GM21360 (cell line): ENCODE measurements at regions not wholly inside any gene's neighbourhood (a gene's known extent, or its start where the extent isn't known, plus 50 kb on each side); places are given as distances from the start of the nearest gene placed in this dataset.

ENCODE experiments used
- ATAC-seq: cut with Tn5 transposase; IDR thresholded peaks from one replicate; pipeline ENCODE4 v1.9.1; 2021; ENCODE audit warnings: mild to moderate bottlenecking, moderate library complexity; ENCODE audit not compliant: unreplicated experiment

DNA sequence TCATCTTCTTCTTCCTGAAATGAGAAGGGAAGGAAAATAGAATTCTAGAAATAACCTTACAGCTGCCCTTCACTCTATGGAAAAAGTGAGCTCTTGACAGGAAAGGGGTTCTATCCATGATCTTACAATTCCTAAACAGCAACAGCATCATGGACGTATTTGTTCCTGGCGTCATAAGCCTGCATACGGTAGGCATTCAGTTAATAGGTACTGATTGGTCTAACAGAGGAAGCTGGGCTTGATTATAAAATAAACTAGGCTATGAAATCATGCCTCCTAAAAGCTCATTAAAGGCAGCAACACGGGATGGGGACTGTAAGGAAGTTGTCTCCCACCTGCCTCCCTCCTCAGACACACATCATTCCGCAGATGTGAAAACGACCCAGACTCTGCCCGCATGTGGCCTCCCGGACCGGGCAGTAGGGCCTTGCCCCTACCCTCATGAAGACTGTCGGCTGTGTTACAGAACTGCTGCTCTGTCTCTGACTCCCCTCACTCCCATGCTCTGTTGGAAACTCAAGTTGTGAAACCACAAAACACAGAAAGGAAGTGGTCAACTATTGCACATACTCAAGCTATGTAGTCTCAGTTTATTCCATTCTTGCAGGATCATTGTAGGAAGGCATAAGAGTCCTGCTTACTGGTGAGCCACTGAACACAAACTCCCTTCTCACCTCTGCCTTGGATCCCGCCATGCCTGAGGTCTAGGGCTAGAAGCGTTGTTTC is 129.8 kb downstream of the DLEU7 start:
- peak; percentile 59 for ATAC-seq

DNA sequence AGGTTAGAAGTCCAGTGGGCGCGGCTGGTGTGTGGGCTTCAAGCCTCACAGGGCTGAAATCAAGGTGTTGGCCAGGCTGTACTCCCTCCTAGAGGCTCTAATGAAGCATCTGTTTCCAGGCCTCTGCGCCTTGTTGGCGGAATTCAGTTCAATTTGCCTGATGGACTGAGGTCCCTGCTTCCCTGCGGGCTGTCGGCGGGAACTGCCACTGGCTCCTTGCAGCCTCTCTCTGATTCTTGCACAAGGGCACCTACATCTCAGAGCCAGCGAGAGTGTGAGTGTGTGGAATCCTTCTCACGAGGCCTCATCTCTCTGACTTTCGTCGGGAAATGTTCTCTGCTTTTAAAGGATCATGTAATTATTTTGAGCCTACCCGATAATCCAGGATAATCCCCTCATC is 128.6 kb downstream of the DLEU7 start:
- no peak for ATAC-seq

DNA sequence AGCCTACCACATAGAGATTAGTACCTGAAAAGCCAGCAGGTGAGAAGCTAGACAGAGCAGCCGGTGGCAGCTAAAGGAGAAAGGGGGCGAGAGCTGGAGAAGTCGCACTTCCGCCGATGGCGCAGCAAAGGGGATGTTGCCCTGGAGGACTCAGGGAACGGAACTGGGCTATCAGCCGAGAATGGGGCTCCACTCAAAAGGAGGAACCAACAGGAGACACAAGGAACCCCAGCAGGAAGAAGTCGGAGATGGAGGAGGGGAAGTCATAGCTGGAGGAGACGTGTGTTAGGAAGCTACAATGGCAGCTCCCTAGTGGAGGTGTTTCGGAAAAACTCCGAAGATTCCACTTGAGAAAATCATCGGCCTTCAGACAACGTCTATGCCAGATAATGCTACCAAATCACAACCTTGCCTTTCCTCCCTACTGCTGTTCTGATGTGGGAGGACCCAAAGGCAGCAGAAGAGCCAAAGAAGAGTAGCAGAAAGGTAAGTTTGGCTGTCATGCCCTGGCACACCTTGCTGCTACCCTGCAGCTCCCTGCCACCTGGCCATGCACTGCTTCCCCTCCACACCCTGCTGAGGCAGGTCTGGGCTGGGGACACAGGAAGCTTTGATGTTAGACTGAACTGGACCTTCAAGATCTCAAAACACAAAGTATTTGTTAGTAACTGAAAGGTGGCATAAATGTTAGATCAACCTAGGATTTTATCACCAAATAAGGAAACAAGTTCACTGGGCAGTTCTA is 127.9 kb downstream of the DLEU7 start:
- no peak for ATAC-seq

DNA sequence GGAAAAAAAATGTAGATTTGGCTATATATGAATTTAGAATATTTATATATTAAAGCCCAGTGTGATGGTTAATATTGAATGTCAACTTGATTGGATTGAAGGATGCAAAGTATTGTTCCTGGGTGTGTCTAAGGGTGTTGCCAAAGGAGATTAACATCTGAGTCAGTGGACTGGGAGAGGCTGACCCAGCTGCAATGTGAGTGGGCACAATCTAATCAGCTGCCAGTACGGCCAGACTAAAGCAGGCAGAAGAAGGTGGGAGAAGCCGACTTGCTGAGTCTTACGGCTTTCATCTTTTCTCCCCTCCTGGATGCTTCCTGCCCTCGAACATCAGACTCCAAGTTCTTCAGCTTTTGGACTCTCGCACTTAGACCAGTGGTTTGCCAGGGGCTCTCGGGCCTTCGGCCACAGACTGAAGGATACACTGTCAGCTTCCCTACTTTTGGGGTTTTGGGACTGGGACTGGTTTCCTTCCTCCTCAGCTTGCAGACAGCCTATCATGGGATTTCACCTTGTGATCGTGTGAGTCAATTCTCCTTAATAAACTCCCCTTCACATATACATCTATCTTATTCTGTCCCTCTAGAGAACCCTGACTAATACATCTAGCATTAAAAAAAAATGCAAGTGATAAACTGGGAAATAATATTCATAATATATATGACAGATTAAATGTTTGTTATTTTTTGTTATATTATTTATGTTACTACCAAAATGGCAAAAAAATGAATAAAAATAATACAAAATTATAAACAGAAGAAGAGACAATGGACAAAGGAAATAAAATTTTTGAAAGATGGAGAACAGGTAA is 122.4 kb downstream of the DLEU7 start:
- ATAC-seq = no peak

DNA sequence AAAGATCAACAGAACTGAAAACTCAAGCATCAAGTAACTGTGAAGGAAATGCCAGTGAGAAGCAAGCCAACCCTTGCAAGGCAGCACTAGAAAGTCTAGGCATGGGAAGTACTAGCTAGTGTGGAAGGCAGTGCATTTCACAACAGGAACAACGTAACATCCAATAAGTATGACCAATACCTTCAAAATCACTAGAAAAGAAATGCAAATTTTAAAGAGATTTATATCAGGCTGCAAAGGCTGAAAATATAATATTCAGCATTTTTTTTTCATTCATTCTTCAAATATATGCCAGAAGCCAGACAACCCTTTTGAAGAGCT is 121.9 kb downstream of the DLEU7 start:
- ATAC-seq = no peak

DNA sequence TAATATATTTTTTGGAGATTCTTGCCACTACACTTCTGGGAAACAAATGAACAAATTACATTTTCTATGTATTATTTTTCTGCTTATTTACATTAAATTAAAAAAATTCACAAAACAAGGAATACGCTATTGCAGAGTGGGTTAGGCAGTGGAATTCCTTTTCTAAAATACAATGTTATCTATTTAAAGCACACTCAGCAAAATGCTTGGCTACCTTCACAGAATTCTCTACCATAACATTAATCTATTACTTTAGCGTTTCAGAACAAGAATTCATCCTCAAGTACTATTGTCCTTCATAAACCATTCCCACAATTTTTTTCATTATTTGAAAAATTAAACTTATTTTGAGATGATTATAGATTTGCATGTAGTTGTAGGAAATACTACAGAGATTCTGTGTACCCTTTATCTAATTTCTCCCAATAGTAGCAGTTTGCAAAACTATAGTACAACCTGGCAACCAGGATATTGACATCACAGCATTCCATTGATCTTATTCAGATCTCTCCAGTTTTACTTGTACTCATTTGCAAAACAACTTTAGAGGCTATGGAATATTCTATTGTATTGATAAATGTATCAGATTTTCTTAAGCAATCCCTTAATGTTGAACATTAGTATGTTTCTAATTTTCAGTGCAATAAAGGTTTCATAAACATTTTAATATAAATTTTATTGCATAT is 120.9 kb downstream of the DLEU7 start:
- ATAC-seq = no peak

DNA sequence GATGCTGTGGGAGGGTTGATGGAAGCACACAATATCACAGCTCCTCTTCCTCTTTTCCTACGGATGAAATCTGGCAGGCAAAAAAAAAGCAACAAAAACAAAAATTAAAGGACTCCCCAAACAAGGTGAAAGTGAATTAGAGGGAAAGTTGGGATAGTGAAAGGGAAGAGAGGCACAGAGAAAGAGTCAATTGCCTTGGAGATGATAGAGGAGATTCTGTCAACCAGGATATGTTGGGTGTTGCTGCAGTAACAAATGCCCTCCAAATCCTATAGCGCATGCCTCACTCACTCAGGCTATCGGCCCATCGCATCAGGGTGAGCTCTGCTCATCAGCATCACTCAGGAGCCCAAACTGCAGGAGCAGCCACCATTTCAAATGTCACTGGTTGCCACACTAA is 119.1 kb downstream of the DLEU7 start:
- ATAC-seq = no peak

DNA sequence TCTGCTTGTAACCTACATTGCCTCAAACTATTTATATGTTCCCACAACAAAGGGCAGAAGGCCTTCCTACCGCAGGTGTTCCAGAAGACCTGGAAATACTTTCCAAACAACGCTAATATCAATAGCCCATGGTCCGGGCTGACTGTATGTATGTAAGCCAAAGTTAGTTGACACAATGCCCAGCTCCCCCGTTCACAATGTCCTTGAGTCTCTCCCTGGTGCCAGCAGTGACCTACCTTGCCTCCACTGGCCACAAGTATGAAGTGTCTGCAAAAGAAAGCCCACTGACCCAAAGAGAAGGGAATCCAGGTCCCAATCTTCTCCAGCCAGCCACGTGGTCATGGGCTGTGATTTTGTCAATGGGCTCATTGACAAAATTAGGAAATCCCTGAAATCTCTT is 118.6 kb downstream of the DLEU7 start:
- ATAC-seq = no peak

DNA sequence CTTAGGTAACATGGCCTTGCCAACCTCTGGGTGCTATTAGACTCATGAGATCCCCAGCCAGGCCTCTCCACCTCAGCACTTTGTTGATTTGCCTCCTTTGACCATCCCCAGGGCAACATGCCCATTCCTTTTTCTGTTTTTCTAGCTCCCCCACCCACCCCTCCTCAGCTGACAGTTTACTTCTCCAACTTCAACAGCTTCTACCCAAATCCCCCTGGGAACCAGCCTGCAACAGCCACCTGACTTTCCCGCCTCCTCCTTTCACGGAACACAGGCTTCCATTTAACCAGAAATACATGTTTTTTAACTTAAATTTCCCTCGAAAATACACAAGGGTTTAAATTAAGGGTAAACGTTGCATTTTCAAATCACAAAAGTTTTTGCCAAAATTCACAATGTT is 117.3 kb downstream of the DLEU7 start:
- no peak for ATAC-seq

DNA sequence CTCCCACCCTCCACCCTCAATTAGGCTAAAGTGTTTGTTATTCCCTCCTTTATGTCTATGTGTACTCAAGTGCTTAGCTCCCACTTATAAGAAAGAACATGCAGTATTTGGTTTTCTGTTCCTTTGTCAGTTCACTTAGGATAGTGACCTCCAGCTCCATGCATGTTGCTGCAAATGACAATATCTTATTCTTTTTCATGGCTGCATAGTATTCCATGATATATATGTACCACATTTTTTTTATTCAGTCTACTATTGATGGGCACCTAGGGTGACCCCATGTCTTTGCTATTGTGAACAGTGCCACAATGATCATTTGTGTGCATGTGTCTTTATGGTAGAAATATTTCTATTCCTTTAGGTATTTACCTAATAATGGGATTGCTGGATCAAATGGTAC is 114.3 kb downstream of the DLEU7 start:
- ATAC-seq = no peak

DNA sequence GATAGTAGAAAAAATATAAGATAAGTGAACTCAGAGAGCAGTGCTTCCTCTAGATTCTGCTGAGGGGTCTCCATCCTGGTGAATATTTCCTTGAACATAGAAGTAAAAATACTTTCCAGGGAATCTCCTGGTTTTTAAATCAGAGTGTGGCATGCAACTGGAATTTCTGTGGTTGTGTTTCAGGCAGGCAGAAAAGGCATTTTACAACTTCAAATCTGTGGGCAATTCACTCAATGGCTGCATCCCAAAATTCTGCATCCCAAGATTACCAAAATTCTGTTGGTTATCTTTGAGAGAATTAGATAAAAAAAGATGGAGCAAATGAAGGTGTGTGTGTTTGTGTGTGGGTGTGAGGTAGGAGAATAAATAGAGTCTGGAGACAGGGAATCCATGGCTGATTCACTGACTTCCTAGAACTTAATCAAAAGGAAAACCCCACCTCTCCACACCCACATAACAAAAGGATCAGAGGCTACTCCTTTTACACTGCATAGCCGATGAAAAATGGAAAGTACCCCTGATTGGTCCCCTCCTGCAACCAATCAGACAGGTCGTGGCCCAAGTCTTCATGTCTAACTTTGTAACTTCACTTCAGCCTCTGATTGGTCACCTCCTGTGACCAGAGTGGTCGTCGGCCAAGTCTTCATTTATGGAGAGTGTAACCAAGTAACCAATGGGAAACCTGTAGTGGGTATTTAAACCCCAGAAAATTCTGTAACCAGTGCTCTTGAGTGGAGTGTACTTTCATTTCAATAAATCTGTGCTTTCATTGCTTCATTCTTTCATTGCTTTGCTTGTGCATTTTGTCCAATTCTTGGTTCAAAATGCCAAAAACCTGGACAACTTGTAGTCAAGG is 112.8 kb downstream of the DLEU7 start:
- ATAC-seq = no peak

DNA sequence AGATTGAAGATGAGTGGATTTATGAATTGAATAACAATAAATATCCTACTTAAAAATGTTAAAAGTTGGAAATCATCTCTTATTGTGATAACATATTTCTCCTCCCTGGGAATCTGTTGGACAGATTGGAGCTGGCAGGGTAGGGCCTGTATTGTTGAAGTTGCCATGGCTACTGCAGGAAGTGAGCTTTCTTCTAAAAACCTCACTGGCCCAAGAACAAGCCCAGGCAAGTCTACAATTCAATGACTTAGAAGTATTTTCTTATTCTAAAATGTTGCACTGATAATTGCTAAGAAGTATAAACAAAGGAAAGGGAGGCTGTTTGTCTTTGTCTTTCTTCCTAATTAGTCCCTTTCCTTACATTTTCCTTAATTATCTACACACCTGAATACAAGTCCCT is 112.1 kb downstream of the DLEU7 start:
- ATAC-seq = no peak

DNA sequence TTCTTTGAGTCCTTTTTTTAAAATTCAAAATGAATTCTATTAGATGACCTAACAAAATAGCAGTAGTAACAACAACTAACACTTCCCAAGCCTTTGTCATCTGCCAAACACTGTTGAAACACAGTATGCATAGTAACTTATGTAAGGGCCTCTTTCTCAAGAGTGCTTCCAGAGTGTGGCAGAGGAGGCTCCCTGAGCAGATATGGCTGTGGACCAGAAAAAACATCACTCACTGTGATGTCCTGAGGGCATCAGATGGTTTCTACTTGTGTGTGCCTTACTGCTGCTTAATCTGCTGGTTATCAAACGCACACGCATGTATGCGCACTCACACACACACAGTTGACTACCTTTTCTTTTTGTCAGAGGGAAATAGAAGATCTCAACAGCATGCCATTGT is 110.8 kb downstream of the DLEU7 start:
- ATAC-seq = no peak

DNA sequence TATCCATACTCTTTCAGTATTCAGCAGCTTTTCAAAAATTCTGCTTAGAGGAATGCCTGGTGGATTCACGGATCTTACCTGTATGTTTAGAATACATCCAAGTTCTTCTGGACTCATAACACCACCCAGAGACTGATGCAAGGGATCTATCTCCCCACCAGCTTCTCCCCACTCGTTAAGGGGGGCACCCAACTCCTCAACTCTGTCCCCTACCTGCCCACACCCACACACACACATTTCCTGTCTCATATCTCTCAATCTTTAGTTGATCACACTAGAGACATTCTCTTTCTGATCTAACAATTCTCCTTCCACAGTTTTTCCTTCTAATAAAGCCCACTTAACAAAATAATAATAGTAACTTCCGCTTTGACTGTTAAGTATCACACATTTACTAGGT is 110.1 kb downstream of the DLEU7 start:
- no peak for ATAC-seq

DNA sequence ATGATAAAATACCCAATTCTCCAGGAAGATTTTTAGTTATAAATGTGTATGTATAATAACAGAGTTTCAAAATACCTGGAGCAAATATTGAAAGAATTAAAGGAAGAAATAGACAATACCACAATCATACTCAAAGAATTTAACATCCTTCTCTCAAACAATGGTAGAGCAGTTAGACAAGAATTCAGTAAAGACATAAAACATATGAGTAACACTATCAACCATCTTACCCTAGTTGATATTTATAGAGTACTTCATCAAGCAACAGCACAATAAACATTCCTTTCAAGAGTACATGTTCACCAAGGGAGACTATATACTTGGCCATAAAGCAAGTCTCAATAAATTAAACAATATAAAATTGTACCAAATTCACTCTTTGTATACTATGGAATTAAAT is 108.4 kb downstream of the DLEU7 start:
- ATAC-seq = no peak

DNA sequence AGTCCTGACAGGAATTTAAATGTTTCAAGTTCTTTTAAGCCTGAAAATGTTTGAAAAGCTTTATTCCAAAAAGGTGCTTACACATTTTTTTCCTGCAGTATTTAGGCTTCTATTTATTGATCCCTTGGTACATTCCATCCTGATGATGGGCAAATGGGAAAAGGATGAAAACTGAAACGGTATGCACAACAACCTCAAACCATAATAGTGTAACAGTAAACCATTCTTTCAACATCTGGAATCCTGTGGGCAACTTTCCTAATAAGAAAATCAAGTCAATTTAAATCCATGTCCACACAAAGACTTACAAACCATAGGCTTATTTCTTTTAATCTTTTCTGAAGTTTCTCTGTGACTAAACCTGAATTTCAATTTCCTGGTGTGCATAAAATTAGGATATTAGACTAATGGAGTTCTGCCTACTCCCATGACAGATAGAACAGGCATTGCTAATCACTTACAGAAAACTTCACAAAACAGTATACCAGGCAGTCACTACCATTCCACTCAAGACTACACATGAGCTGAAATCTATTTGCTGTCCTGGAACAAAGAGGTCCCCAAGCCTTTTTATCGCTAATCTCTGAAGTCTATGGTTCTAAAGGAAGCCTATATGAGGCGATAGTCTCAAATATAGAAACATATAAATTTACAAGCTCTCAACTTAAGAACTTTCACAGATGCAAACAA is 103.3 kb downstream of the DLEU7 start:
- no peak for ATAC-seq

DNA sequence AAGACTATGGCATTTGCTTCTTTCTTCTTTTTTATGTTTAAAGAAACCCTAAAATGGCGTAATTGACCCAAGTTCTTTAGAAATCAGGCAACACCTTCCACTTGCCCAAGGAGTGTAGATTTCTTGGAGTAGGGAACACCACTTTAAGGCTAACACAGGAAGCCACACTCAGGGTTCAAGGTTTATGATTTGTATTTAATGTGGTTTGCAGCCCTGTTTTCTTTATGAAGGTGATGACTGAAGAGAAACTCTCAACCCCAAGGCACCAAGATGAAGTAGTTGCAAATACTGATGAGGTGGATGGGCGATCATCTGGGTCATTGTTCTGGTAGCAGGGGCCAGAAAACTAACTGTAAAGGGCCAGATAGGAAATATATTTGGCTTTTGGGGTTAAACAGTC is 101.1 kb downstream of the DLEU7 start:
- ATAC-seq = no peak

DNA sequence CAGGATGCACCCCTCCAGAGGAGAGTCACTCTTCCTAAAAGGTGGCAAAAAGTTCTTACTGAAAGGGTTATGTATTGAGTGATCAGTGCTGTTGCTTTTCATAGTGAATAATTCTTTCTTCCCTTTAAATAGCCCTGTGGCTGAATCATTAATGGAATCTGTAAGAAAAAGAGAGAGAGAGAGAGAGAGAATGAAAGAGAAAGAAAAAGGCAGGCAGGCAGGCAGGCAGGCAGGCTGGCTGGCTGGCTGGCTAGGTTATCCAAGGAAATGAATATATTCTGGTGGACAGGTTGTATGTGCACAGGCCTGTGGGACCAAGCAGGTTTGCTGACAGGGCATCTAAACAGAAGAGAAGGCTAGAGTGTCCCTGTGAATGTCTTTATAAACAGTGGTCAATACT is 100.5 kb downstream of the DLEU7 start:
- ATAC-seq = no peak

DNA sequence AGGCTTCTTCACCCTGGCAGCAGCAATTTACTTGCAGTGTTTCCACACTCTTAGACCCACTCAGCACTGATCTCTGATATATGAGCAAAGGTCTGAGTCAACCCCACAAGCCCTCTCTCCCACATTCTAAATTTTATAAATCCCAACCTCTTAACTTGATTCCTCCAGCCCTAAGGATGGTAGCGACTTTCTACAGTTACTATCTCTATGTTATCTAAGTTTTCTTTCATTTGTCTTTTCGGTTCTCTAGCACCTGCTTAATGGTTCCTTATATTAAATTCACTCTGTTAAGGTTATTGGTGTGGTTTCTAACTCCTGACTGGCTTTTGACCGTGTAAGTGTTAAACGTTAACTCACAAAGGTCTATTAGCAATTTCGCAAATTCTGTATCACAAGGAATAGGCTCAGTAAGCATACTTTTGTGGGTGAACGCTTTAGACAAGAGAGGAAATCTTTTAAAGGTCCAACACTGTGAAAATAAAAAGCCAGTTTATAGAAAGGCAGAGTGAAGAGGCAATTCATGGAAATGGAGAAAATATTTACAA is 99.3 kb downstream of the DLEU7 start:
- ATAC-seq = no peak
